DOHH2 (cell line): ENCODE measurements at regions not wholly inside any gene's neighbourhood (a gene's known extent, or its start where the extent isn't known, plus 50 kb on each side); places are given as distances from the start of the nearest gene placed in this dataset.

ENCODE experiments used
- H3F3A ChIP-seq: fragments of 200-600 bp; sonication (generic), shearing (Covaris generic); 2 replicates; pipeline ENCODE4 v1.6.0; 2016; ENCODE audit warnings: antibody characterized with exemption, mild to moderate bottlenecking; ENCODE audit not compliant: control insufficient read depth, insufficient read depth
- H3K27ac ChIP-seq: fragments of 200-600 bp; sonication (generic); 2 replicates; pipeline ENCODE4 v1.5.1; 2014; ENCODE audit warnings: low read depth, mild to moderate bottlenecking, low read length, moderate library complexity
- H3K27me3 ChIP-seq: fragments of 200-600 bp; sonication (generic); 2 replicates; pipeline ENCODE4 v1.6.1; 2014; ENCODE audit warnings: mild to moderate bottlenecking, low read length, mixed read lengths; ENCODE audit not compliant: control insufficient read depth
- H3K36me3 ChIP-seq: fragments of 200-600 bp; sonication (generic); 2 replicates; pipeline ENCODE4 v1.6.1; 2014; ENCODE audit warnings: mild to moderate bottlenecking, low read length, moderate library complexity, mixed read lengths; ENCODE audit not compliant: control insufficient read depth
- H3K4me1 ChIP-seq: fragments of 200-600 bp; sonication (generic); 2 replicates; pipeline ENCODE4 v1.6.1; 2014; ENCODE audit warnings: mild to moderate bottlenecking, low read length, mixed read lengths; ENCODE audit not compliant: control insufficient read depth
- H3K4me2 ChIP-seq: fragments of 200-600 bp; sonication (generic); 2 replicates; pipeline ENCODE4 v1.6.0; 2014; ENCODE audit warnings: mild to moderate bottlenecking, low read length, moderate library complexity
- H3K4me3 ChIP-seq: fragments of 200-600 bp; sonication (generic); 2 replicates; pipeline ENCODE4 v1.5.1; 2014; ENCODE audit warnings: mild to moderate bottlenecking, low read length, mixed read lengths
- H3K79me2 ChIP-seq: fragments of 200-600 bp; sonication (generic); 2 replicates; pipeline ENCODE4 v1.6.1; 2014; ENCODE audit warnings: mild to moderate bottlenecking, low read length, mixed read lengths; ENCODE audit not compliant: control insufficient read depth
- H3K9me2 ChIP-seq: fragments of 200-600 bp; sonication (generic); replicated peaks from 2 replicates; pipeline ENCODE4 v1.6.1; 2014; ENCODE audit warnings: mild to moderate bottlenecking, low read length, mixed read lengths; ENCODE audit not compliant: control insufficient read depth
- H3K9me3 ChIP-seq: fragments of 200-600 bp; sonication (generic); 2 replicates; pipeline ENCODE4 v1.6.1; 2014; ENCODE audit warnings: antibody characterized with exemption, low read length, mixed read lengths; ENCODE audit not compliant: control insufficient read depth, insufficient read depth
- H4K20me1 ChIP-seq: fragments of 200-600 bp; sonication (generic); 2 replicates; pipeline ENCODE4 v1.6.0; 2014; ENCODE audit warnings: low read depth, mild to moderate bottlenecking, antibody characterized with exemption, low read length, moderate library complexity; ENCODE audit not compliant: control insufficient read depth, insufficient read depth
- CTCF ChIP-seq: fragments of 200-600 bp; sonication (generic); IDR thresholded peaks from one replicate; pipeline ENCODE4 v1.5.1; 2014; ENCODE audit warnings: antibody characterized with exemption, mild to moderate bottlenecking, low read depth, low read length; ENCODE audit not compliant: poor library complexity, severe bottlenecking
- EZH2phosphoT487 ChIP-seq: fragments of 200-600 bp; sonication (generic); IDR thresholded peaks from 2 replicates; pipeline ENCODE4 v1.6.1; 2017; ENCODE audit warnings: borderline replicate concordance, mild to moderate bottlenecking, antibody characterized with exemption, low read length, moderate library complexity, mixed read lengths

- Histone ChIP-seq H3K36me3 (no peaks in the 10 kb centered on the region), H3F3A (no peaks in the 10 kb centered on the region), H3K27ac (no peak overlapping the region), H3K9me2 (no peaks in the 10 kb centered on the region), H4K20me1 (no peaks in the 10 kb centered on the region), H3K4me1 (no peaks in the 10 kb centered on the region), H3K4me3 (no peak overlapping the region), H3K4me2 (no peak overlapping the region), H3K79me2 (no peaks in the 10 kb centered on the region), H3K27me3 (no peaks in the 10 kb centered on the region), H3K9me3 (no peaks in the 10 kb centered on the region)
- no peak for TF ChIP-seq EZH2phosphoT487
- TF ChIP-seq CTCF: no peak
Observed at GRCh38 chr10:108348215-108348614, 1183.7 kb upstream of the SORCS1 start.

GRCh38 chr10:108346066-108346465 is 1181.6 kb upstream of the SORCS1 start:
- Histone ChIP-seq H4K20me1 (no peaks in the 10 kb centered on the region), H3K9me3 (no peaks in the 10 kb centered on the region), H3K27me3 (no peaks in the 10 kb centered on the region), H3K27ac (no peak overlapping the region), H3K4me2 (no peak overlapping the region), H3F3A (no peaks in the 10 kb centered on the region), H3K36me3 (no peaks in the 10 kb centered on the region), H3K4me1 (no peaks in the 10 kb centered on the region), H3K79me2 (no peaks in the 10 kb centered on the region), H3K4me3 (no peak overlapping the region), H3K9me2 (no peaks in the 10 kb centered on the region)
- TF ChIP-seq CTCF (no peak), EZH2phosphoT487 (no peak)

- Histone ChIP-seq H3K27me3 (no peaks in the 10 kb centered on the region), H3F3A (no peaks in the 10 kb centered on the region), H3K4me2 (no peak overlapping the region), H3K4me1 (no peaks in the 10 kb centered on the region), H3K9me2 (no peaks in the 10 kb centered on the region), H3K9me3 (no peaks in the 10 kb centered on the region), H3K79me2 (no peaks in the 10 kb centered on the region), H4K20me1 (no peaks in the 10 kb centered on the region), H3K27ac (no peak overlapping the region), H3K36me3 (no peaks in the 10 kb centered on the region), H3K4me3 (no peak overlapping the region)
- TF ChIP-seq CTCF: no peak
Observed at GRCh38 chr10:108338146-108338545, 1173.6 kb upstream of the SORCS1 start.

GRCh38 chr10:108336836-108337235 is 1172.3 kb upstream of the SORCS1 start:
- H4K20me1 ChIP-seq: no peaks in the 10 kb centered on the region
- no peaks in the 10 kb centered on the region for H3K9me2 ChIP-seq
- H3K36me3 ChIP-seq: no peaks in the 10 kb centered on the region
- no peaks in the 10 kb centered on the region for H3F3A ChIP-seq
- H3K9me3 ChIP-seq: no peaks in the 10 kb centered on the region
- no peaks in the 10 kb centered on the region for H3K27me3 ChIP-seq
- no peak for TF ChIP-seq EZH2phosphoT487
- TF ChIP-seq CTCF: no peak
- H3K79me2 ChIP-seq: no peaks in the 10 kb centered on the region
- no peaks in the 10 kb centered on the region for H3K4me1 ChIP-seq
- H3K4me3 ChIP-seq: no peak overlapping the region
- H3K4me2 ChIP-seq: no peak overlapping the region
- no peak overlapping the region for H3K27ac ChIP-seq
